Vagina (tissue), 2 donors: ENCODE measurements at regions not wholly inside any gene's neighbourhood (a gene's known extent, or its start where the extent isn't known, plus 50 kb on each side); places are given as distances from the start of the nearest gene placed in this dataset.
A peak's percentile ranks its signal among the peaks of the same experiment; 100 is the strongest.

Experiments
- DNase-seq, 2 donors: peaks; one replicate each; pipeline ENCODE4 v3.0.0-alpha.2; 2017; ENCODE audit errors: extremely low spot score in 2 of 2
- H3K27ac ChIP-seq: fragments of 200-600 bp; sonication (generic); one replicate; pipeline ENCODE4 v1.5.1; 2019
- H3K27me3 ChIP-seq: fragments of 200-600 bp; sonication (generic); one replicate; pipeline ENCODE4 v1.5.1; 2019
- H3K36me3 ChIP-seq, 2 donors: fragments of 200-600 bp; sonication (generic); one replicate each; pipeline ENCODE4 v1.5.1; 2017 to 2019
- H3K4me1 ChIP-seq: fragments of 200-600 bp; sonication (generic); one replicate; pipeline ENCODE4 v1.5.1; 2019
- H3K4me3 ChIP-seq, 2 donors: fragments of 200-600 bp; sonication (generic); 1 replicate in 1 of 2; 2 replicates in 1 of 2; pipeline ENCODE4 v1.5.1; 2016 to 2019
- H3K9me3 ChIP-seq: fragments of 200-600 bp; sonication (generic); one replicate; pipeline ENCODE4 v1.5.1; 2019
- CTCF ChIP-seq, 3 experiments: fragments of 450-650 bp in 2 of 3; fragments of 200-600 bp in 1 of 3; sonication (generic) in 1 of 3; IDR thresholded peaks; one replicate each; pipeline ENCODE4 v1.5.1; 2017 to 2019; ENCODE audit warnings: antibody characterized with exemption in 3 of 3, mild to moderate bottlenecking in 2 of 3, moderate library complexity in 2 of 3
- POLR2A ChIP-seq, 2 donors: fragments of 450-650 bp; IDR thresholded peaks; one replicate each; pipeline ENCODE4 v1.6.1; 2017; ENCODE audit warnings: antibody characterized with exemption in 2 of 2, mild to moderate bottlenecking in 2 of 2, moderate library complexity in 2 of 2
- POLR2AphosphoS5 ChIP-seq, 2 donors: sonication (generic); formaldehyde crosslinking; IDR thresholded peaks; one replicate each; pipeline ENCODE4 v1.9.0; 2017; ENCODE audit warnings: antibody characterized with exemption in 2 of 2, mild to moderate bottlenecking in 2 of 2, low read depth in 1 of 2; ENCODE audit not compliant: insufficient read depth in 1 of 2
- intact Hi-C: fragments of 100-400 bp; cut with DNase I; formaldehyde crosslinking; loops from one replicate; pipeline ENCODE4 v1.15.1; 2023

GRCh38 chr2:128681507-128681906, 362.8 kb upstream of the HS6ST1 start:
- DNase-seq = peak; percentile 47 to 79
- intact Hi-C loops = no loop called here

GRCh38 chr2:128682266-128682665, 363.6 kb upstream of the HS6ST1 start:
- TF ChIP-seq POLR2A (IDR thresholded peaks at IDR 0.05) = no peak
- no peak for TF ChIP-seq CTCF (IDR thresholded peaks at IDR 0.05)
- TF ChIP-seq POLR2AphosphoS5 (IDR thresholded peaks at IDR 0.05; ENCODE audit: insufficient read depth in 1 of 2, low read depth in 1 of 2) = no peak
- DNase-seq = no peak
- Histone ChIP-seq H3K27ac (no peak overlapping the region), H3K4me3 (no peak overlapping the region), H3K4me1 (no peaks in the 10 kb centered on the region), H3K9me3 (no peaks in the 10 kb centered on the region), H3K27me3 (no peaks in the 10 kb centered on the region), H3K36me3 (no peaks in the 10 kb centered on the region)
- intact Hi-C loops = no loop called here

More at GRCh38 chr2:128681507-128681906, 362.8 kb upstream of the HS6ST1 start:
- H3K4me1 ChIP-seq = no peaks in the 10 kb centered on the region
- TF ChIP-seq POLR2AphosphoS5 (IDR thresholded peaks at IDR 0.05; ENCODE audit: insufficient read depth in 1 of 2, low read depth in 1 of 2) = no peak
- no peak for TF ChIP-seq POLR2A (IDR thresholded peaks at IDR 0.05)
- no peak for TF ChIP-seq CTCF (IDR thresholded peaks at IDR 0.05)
- no peaks in the 10 kb centered on the region for H3K27me3 ChIP-seq
- no peaks in the 10 kb centered on the region for H3K36me3 ChIP-seq
- H3K9me3 ChIP-seq = no peaks in the 10 kb centered on the region
- no peak overlapping the region for H3K27ac ChIP-seq
- H3K4me3 ChIP-seq = no peak overlapping the region

GRCh38 chr2:128682729-128683284, 364.1 kb upstream of the HS6ST1 start:
- no peaks in the 10 kb centered on the region for H3K4me1 ChIP-seq
- intact Hi-C loops = no loop called here
- H3K27me3 ChIP-seq = no peaks in the 10 kb centered on the region
- H3K36me3 ChIP-seq = no peaks in the 10 kb centered on the region
- no peak overlapping the region for H3K4me3 ChIP-seq
- no peak overlapping the region for H3K27ac ChIP-seq
- no peaks in the 10 kb centered on the region for H3K9me3 ChIP-seq
- peak in 1 of 2 donors; percentile 77 for DNase-seq
- no peak for TF ChIP-seq POLR2A (IDR thresholded peaks at IDR 0.05)
- no peak for TF ChIP-seq POLR2AphosphoS5 (IDR thresholded peaks at IDR 0.05; ENCODE audit: insufficient read depth in 1 of 2, low read depth in 1 of 2)
- TF ChIP-seq CTCF (IDR thresholded peaks at IDR 0.05) = no peak

- TF ChIP-seq POLR2AphosphoS5 (IDR thresholded peaks at IDR 0.05; ENCODE audit: insufficient read depth in 1 of 2, low read depth in 1 of 2) = no peak
- TF ChIP-seq POLR2A (IDR thresholded peaks at IDR 0.05) = no peak
- no peak for TF ChIP-seq CTCF (IDR thresholded peaks at IDR 0.05)
- no peaks in the 10 kb centered on the region for H3K36me3 ChIP-seq
- intact Hi-C loops = no loop called here
- DNase-seq = no peak
- H3K4me3 ChIP-seq = no peak overlapping the region
- no peaks in the 10 kb centered on the region for H3K4me1 ChIP-seq
- H3K9me3 ChIP-seq = no peaks in the 10 kb centered on the region
- no peak overlapping the region for H3K27ac ChIP-seq
- no peaks in the 10 kb centered on the region for H3K27me3 ChIP-seq
These were observed 365.9 kb upstream of the HS6ST1 start for GRCh38 chr2:128684523-128684922.

- TF ChIP-seq POLR2A (IDR thresholded peaks at IDR 0.05) = no peak
- TF ChIP-seq CTCF (IDR thresholded peaks at IDR 0.05) = no peak
- no peak for TF ChIP-seq POLR2AphosphoS5 (IDR thresholded peaks at IDR 0.05; ENCODE audit: insufficient read depth in 1 of 2, low read depth in 1 of 2)
- H3K4me3 ChIP-seq = no peak overlapping the region
- H3K9me3 ChIP-seq = no peaks in the 10 kb centered on the region
- intact Hi-C loops = no loop called here
- H3K27ac ChIP-seq = no peak overlapping the region
- no peaks in the 10 kb centered on the region for H3K36me3 ChIP-seq
- DNase-seq = peak in 1 of 2 donors; percentile 54
- no peaks in the 10 kb centered on the region for H3K4me1 ChIP-seq
- no peaks in the 10 kb centered on the region for H3K27me3 ChIP-seq
These were observed 367.3 kb upstream of the HS6ST1 start for GRCh38 chr2:128685841-128686496.
